Tibial nerve (tissue), 4 donors: ENCODE measurements at regions not wholly inside any gene's neighbourhood (a gene's known extent, or its start where the extent isn't known, plus 50 kb on each side); places are given as distances from the start of the nearest gene placed in this dataset.

Experiments
- EP300 ChIP-seq, 2 donors: sonication (generic); formaldehyde crosslinking; IDR thresholded peaks; one replicate each; pipeline ENCODE4 v1.6.1; 2017; ENCODE audit warnings: antibody characterized with exemption in 2 of 2, mild to moderate bottlenecking in 1 of 2
- TF ChIP-seq, protein P1 (sequence below), 5 experiments: fragments of 200-600 bp in 3 of 5; fragments of 450-650 bp in 2 of 5; sonication (generic) in 3 of 5; IDR thresholded peaks; one replicate each; pipeline ENCODE4 v1.5.1; 2016 to 2019; ENCODE audit warnings: antibody characterized with exemption in 5 of 5, mild to moderate bottlenecking in 3 of 5, moderate library complexity in 2 of 5

DNA sequence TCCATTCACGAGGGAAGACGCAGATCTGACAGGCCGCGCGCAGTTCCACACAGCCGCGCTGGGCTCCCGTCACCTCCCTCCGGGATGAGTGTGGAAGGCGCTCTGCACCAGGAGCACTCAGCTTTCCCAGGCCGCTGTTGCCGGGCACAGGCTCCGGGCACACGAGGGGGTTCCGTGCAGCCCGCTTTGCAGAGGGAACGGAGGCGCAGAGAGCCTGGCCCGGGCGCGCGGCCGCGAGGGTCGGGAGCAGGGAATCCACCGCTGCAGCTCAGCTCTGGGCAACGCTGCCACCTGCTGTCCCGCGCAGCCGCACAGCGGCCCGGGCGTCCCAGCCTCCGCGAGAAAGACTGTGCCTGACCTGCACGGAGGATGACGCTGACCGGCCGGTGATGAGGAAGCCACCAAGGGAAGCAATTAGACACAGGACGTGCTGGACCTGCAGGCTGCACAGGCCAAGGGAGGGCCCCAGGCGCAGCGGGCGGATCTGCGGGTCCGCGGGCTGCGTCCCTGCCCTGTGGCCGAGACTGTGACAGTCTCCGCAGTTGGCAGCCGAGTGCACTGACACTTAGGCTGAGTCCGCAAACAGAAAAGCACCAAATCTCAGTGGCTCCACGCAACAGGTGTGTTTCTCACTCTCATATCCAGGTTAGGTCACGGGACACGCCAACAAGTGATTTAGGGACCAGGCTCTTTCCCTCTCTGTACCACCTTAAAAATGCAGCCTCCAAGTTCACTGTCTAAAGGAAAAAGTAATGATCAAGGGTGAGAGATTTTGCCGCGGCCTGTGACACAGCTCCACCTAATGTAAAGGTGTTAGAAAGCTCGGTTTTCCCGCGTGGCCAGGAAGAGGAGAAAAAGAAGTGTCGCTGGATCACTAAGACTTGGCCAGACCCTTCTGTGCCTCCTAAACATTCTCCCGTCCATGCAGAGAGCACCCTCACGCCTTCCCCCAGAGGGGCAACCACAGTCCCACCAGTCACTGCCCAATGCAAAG lies 94.5 kb downstream of the SEC61G start:
- TF ChIP-seq, protein P1, sequence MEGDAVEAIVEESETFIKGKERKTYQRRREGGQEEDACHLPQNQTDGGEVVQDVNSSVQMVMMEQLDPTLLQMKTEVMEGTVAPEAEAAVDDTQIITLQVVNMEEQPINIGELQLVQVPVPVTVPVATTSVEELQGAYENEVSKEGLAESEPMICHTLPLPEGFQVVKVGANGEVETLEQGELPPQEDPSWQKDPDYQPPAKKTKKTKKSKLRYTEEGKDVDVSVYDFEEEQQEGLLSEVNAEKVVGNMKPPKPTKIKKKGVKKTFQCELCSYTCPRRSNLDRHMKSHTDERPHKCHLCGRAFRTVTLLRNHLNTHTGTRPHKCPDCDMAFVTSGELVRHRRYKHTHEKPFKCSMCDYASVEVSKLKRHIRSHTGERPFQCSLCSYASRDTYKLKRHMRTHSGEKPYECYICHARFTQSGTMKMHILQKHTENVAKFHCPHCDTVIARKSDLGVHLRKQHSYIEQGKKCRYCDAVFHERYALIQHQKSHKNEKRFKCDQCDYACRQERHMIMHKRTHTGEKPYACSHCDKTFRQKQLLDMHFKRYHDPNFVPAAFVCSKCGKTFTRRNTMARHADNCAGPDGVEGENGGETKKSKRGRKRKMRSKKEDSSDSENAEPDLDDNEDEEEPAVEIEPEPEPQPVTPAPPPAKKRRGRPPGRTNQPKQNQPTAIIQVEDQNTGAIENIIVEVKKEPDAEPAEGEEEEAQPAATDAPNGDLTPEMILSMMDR (IDR thresholded peaks at IDR 0.05): peak in 2 of 5 experiments; percentile 28 to 39
- TF ChIP-seq EP300 (IDR thresholded peaks at IDR 0.05): no peak
